ENCODE measurements at regions not wholly inside any gene's neighbourhood (a gene's known extent, or its start where the extent isn't known, plus 50 kb on each side); places are given as distances from the start of the nearest gene placed in this dataset.
"Not testable (repeated sequence)": the region's sequence is repeated elsewhere in the genome, so short reads cannot be mapped to it uniquely, and the experiment has no call there.

GRCh38 chr3:104437891-104438290, 928.8 kb upstream of the ALCAM start:
- ChIA-PET CTCF (no interaction called here), POLR2A (no interaction called here)
- no peak for DNase-seq (ENCODE audit: extremely low spot score)
- TF ChIP-seq CTBP1 (IDR thresholded peaks at IDR 0.05; ENCODE audit: borderline replicate concordance) = no peak

- TF ChIP-seq FOXA1 (IDR thresholded peaks at IDR 0.05) = no peak
- TF ChIP-seq CTBP1 (IDR thresholded peaks at IDR 0.05; ENCODE audit: borderline replicate concordance) = no peak
- no peak for TF ChIP-seq SP1 (IDR thresholded peaks at IDR 0.05)
- no peak for TF ChIP-seq TARDBP (IDR thresholded peaks at IDR 0.05)
- TF ChIP-seq FOXM1 (IDR thresholded peaks at IDR 0.05; ENCODE audit: borderline replicate concordance) = no peak
- TF ChIP-seq L3MBTL2 (conservative IDR thresholded peaks at IDR 0.05) = no peak
- TF ChIP-seq ARNT (IDR thresholded peaks at IDR 0.05) = no peak
- TF ChIP-seq LEF1 (IDR thresholded peaks at IDR 0.05; ENCODE audit: borderline replicate concordance) = no peak
- TF ChIP-seq HDGF (IDR thresholded peaks at IDR 0.05; ENCODE audit: borderline replicate concordance) = no peak
- TF ChIP-seq SUZ12 (IDR thresholded peaks at IDR 0.05) = no peak
- no peak for TF ChIP-seq BHLHE40 (IDR thresholded peaks at IDR 0.05; ENCODE audit: borderline replicate concordance)
- TF ChIP-seq ELF4 (IDR thresholded peaks at IDR 0.05) = no peak
- no peak for TF ChIP-seq ZNF384 (IDR thresholded peaks at IDR 0.05)
- no peak for TF ChIP-seq NFRKB (IDR thresholded peaks at IDR 0.05)
- no peak for DNase-seq (ENCODE audit: extremely low spot score)
- CTCF ChIA-PET = no interaction called here
- POLR2A ChIA-PET = no interaction called here
Measured at GRCh38 chr3:104438706-104439105, 928.0 kb upstream of the ALCAM start.

- POLR2A ChIA-PET; DNase-seq (ENCODE audit: extremely low spot score); CTCF ChIA-PET: not testable (repeated sequence)
Measured at GRCh38 chr3:104445252-104445919, 921.3 kb upstream of the ALCAM start.

GRCh38 chr3:104447681-104448080, 919.0 kb upstream of the ALCAM start:
- ChIA-PET CTCF (no interaction called here), POLR2A (no interaction called here)
- TF ChIP-seq LEF1 (IDR thresholded peaks at IDR 0.05; ENCODE audit: borderline replicate concordance) = no peak
- no peak for TF ChIP-seq CTBP1 (IDR thresholded peaks at IDR 0.05; ENCODE audit: borderline replicate concordance)
- no peak for TF ChIP-seq HDGF (IDR thresholded peaks at IDR 0.05; ENCODE audit: borderline replicate concordance)
- no peak for TF ChIP-seq PKNOX1 (IDR thresholded peaks at IDR 0.05)
- no peak for TF ChIP-seq ARNT (IDR thresholded peaks at IDR 0.05)
- DNase-seq (ENCODE audit: extremely low spot score) = no peak

- no peak for DNase-seq (ENCODE audit: extremely low spot score)
- TF ChIP-seq ARNT (IDR thresholded peaks at IDR 0.05) (no peak), LEF1 (IDR thresholded peaks at IDR 0.05; ENCODE audit: borderline replicate concordance) (no peak), NFRKB (IDR thresholded peaks at IDR 0.05) (no peak), FOXM1 (IDR thresholded peaks at IDR 0.05; ENCODE audit: borderline replicate concordance) (no peak), CTBP1 (IDR thresholded peaks at IDR 0.05; ENCODE audit: borderline replicate concordance) (no peak), HDGF (IDR thresholded peaks at IDR 0.05; ENCODE audit: borderline replicate concordance) (no peak), FOXA1 (IDR thresholded peaks at IDR 0.05) (no peak), L3MBTL2 (conservative IDR thresholded peaks at IDR 0.05) (no peak), TARDBP (IDR thresholded peaks at IDR 0.05) (no peak), SP1 (IDR thresholded peaks at IDR 0.05) (no peak), PKNOX1 (IDR thresholded peaks at IDR 0.05) (no peak), SUZ12 (IDR thresholded peaks at IDR 0.05) (no peak), ZNF384 (IDR thresholded peaks at IDR 0.05) (no peak), FOXK2 (IDR thresholded peaks at IDR 0.05) (no peak), ELF4 (IDR thresholded peaks at IDR 0.05) (no peak), BHLHE40 (IDR thresholded peaks at IDR 0.05; ENCODE audit: borderline replicate concordance) (no peak)
- CTCF ChIA-PET = no interaction called here
- POLR2A ChIA-PET = no interaction called here
Measured at GRCh38 chr3:104452697-104453096, 914.0 kb upstream of the ALCAM start.

- DNase-seq (ENCODE audit: extremely low spot score) = no peak
- CTCF ChIA-PET = no interaction called here
- TF ChIP-seq L3MBTL2 (conservative IDR thresholded peaks at IDR 0.05) (no peak), ZNF384 (IDR thresholded peaks at IDR 0.05) (no peak), CTBP1 (IDR thresholded peaks at IDR 0.05; ENCODE audit: borderline replicate concordance) (no peak), SUZ12 (IDR thresholded peaks at IDR 0.05) (no peak), FOXA1 (IDR thresholded peaks at IDR 0.05) (no peak), ARNT (IDR thresholded peaks at IDR 0.05) (no peak), LEF1 (IDR thresholded peaks at IDR 0.05; ENCODE audit: borderline replicate concordance) (no peak), SP1 (IDR thresholded peaks at IDR 0.05) (no peak), HDGF (IDR thresholded peaks at IDR 0.05; ENCODE audit: borderline replicate concordance) (no peak), PKNOX1 (IDR thresholded peaks at IDR 0.05) (no peak), NFRKB (IDR thresholded peaks at IDR 0.05) (no peak), ELF4 (IDR thresholded peaks at IDR 0.05) (no peak), TARDBP (IDR thresholded peaks at IDR 0.05) (no peak), BHLHE40 (IDR thresholded peaks at IDR 0.05; ENCODE audit: borderline replicate concordance) (no peak), FOXK2 (IDR thresholded peaks at IDR 0.05) (no peak)
- POLR2A ChIA-PET = no interaction called here
Measured at GRCh38 chr3:104458657-104459056, 908.1 kb upstream of the ALCAM start.

Data from HEK293T (cell line).